ENCODE measurements at regions not wholly inside any gene's neighbourhood (a gene's known extent, or its start where the extent isn't known, plus 50 kb on each side); places are given as distances from the start of the nearest gene placed in this dataset.

DNA sequence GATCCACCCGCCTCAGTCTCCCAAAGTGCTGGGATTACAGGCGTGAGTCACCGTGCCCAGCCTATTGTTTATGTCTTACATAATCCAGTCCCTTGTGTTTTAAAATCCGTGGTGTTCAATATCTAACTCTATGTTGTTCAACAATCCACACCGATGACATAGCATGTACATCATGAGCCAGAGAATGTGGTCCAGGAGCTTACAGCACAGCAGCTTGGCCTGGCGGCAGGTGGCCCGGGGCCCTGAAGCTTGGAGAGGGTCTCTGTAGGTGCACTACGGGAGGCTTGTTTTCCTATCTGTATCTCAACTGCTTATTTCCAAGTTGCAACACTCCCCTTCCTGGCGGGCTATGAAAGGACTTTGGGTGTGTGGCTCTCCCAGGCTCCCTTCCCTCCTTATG, 138.4 kb downstream of the ADSS2 start:
- TF ChIP-seq, protein P1, sequence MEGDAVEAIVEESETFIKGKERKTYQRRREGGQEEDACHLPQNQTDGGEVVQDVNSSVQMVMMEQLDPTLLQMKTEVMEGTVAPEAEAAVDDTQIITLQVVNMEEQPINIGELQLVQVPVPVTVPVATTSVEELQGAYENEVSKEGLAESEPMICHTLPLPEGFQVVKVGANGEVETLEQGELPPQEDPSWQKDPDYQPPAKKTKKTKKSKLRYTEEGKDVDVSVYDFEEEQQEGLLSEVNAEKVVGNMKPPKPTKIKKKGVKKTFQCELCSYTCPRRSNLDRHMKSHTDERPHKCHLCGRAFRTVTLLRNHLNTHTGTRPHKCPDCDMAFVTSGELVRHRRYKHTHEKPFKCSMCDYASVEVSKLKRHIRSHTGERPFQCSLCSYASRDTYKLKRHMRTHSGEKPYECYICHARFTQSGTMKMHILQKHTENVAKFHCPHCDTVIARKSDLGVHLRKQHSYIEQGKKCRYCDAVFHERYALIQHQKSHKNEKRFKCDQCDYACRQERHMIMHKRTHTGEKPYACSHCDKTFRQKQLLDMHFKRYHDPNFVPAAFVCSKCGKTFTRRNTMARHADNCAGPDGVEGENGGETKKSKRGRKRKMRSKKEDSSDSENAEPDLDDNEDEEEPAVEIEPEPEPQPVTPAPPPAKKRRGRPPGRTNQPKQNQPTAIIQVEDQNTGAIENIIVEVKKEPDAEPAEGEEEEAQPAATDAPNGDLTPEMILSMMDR (IDR thresholded peaks at IDR 0.05) = no peak
- TF ChIP-seq POLR2AphosphoS5 (IDR thresholded peaks at IDR 0.05; ENCODE audit: insufficient read depth in 1 of 2, low read depth in 1 of 2) = no peak

Data from vagina (tissue), 2 donors.